HepG2 (cell line): ENCODE measurements at regions not wholly inside any gene's neighbourhood (a gene's known extent, or its start where the extent isn't known, plus 50 kb on each side); places are given as distances from the start of the nearest gene placed in this dataset.

Experiments used
- ATAC-seq: fragments of 200-7000 bp; cut with Tn5 transposase; 3 replicates; pipeline ENCODE4 v1.9.1; 2020; ENCODE audit warnings: mild to moderate bottlenecking, moderate library complexity
- BruUV-seq: library from RNA; stranded (reverse); fragments of 400-500 nt; replicated peaks from 2 replicates; lab custom pipeline; 2021; lab: Mats Ljungman, UMichigan
- CTCF ChIA-PET: fragments of 300-600 bp; formaldehyde crosslinking; extraction: SDS; loops from one replicate; lab custom pipeline; 2021; ENCODE audit warnings: low total read pairs, inconsistent platforms, low intra/inter-chr PET ratio; lab: Yijun Ruan, JAX
- POLR2A ChIA-PET: fragments of 350-600 bp; sonication (Branson Sonifier 250); formaldehyde crosslinking; loops from one replicate; lab custom pipeline; 2020; ENCODE audit warnings: antibody characterized with exemption, inconsistent platforms; lab: Yijun Ruan, JAX
- DNase-seq: peaks from one replicate; pipeline ENCODE4 v3.0.0-alpha.2; 2015; ENCODE audit warnings: low spot score
- FAIRE-seq: peaks from 3 replicates; lab custom pipeline; 2011; peaks lifted over from hg19 to GRCh38; lab: Jason Lieb, UNC
- H2AFZ ChIP-seq: one replicate; pipeline ENCODE4 v1.6.1; 2011; ENCODE audit warnings: low read length, inconsistent platforms
- H3K27ac ChIP-seq: fragments of 300-600 bp; 3 replicates; pipeline ENCODE4 v1.8.0; 2011; ENCODE audit warnings: mixed run types, mild to moderate bottlenecking, mixed read lengths, low read length, inconsistent platforms; ENCODE audit not compliant: insufficient read depth; ENCODE audit errors: extremely low read length
- H3K27me3 ChIP-seq, 2 experiments: fragments of 200-600 bp in 1 of 2; 2 replicates in 1 of 2; 3 replicates in 1 of 2; pipeline versions ENCODE4 v1.6.0 to v1.8.0; 2011; ENCODE audit warnings: low read length in 2 of 2, mild to moderate bottlenecking in 2 of 2, moderate library complexity in 2 of 2, inconsistent platforms in 1 of 2; ENCODE audit not compliant: insufficient read depth in 2 of 2, control insufficient read depth in 1 of 2
- H3K36me3 ChIP-seq, 2 experiments: fragments of 200-600 bp in 1 of 2; replicated peaks in 1 of 2; 2 replicates in 1 of 2; 3 replicates in 1 of 2; pipeline versions ENCODE4 v1.5.1 to v1.8.0; 2011; ENCODE audit warnings: low read length in 2 of 2, inconsistent platforms in 1 of 2; ENCODE audit not compliant: insufficient read depth in 2 of 2, control insufficient read depth in 1 of 2
- H3K4me1 ChIP-seq: 2 replicates; pipeline ENCODE4 v1.5.1; 2012; ENCODE audit warnings: low read length, inconsistent platforms; ENCODE audit not compliant: insufficient read depth
- H3K4me2 ChIP-seq: 2 replicates; pipeline ENCODE4 v1.6.0; 2011; ENCODE audit warnings: low read depth, low read length, inconsistent platforms
- H3K4me3 ChIP-seq, 3 experiments: fragments of 200-600 bp in 1 of 3; sonication (generic), shearing (Covaris generic) in 1 of 3; replicated peaks in 1 of 3; 2 replicates each; pipeline ENCODE4 v1.5.1; 2011 to 2016; ENCODE audit warnings: low read length in 3 of 3, inconsistent platforms in 2 of 3, low read depth in 2 of 3, mild to moderate bottlenecking in 2 of 3, control low read depth in 1 of 3, mixed read lengths in 1 of 3; ENCODE audit not compliant: insufficient read depth in 1 of 3
- H3K79me2 ChIP-seq: one replicate; pipeline ENCODE4 v1.6.1; 2011; ENCODE audit warnings: low read length, inconsistent platforms; ENCODE audit not compliant: insufficient read depth
- H3K9ac ChIP-seq: 2 replicates; pipeline ENCODE4 v1.6.0; 2011; ENCODE audit warnings: mild to moderate bottlenecking, low read depth, low read length, inconsistent platforms; ENCODE audit not compliant: insufficient read depth
- H3K9me3 ChIP-seq: 2 replicates; pipeline ENCODE4 v1.5.1; 2012; ENCODE audit warnings: mild to moderate bottlenecking, low read length
- H4K20me1 ChIP-seq: 2 replicates; pipeline ENCODE4 v1.6.0; 2011; ENCODE audit warnings: inconsistent platforms, mild to moderate bottlenecking, low read length, moderate library complexity; ENCODE audit not compliant: insufficient read depth
- DNMT3B ChIP-seq: conservative IDR thresholded peaks from 2 replicates; pipeline ENCODE4 v1.6.1; 2016; ENCODE audit warnings: missing biosample characterization, control low read depth
- DPF2 ChIP-seq: sonication (generic); formaldehyde crosslinking; IDR thresholded peaks from 2 replicates; pipeline ENCODE4 v1.4.0; 2020; ENCODE audit warnings: mild to moderate bottlenecking, low read depth, missing genetic modification reagents, borderline replicate concordance
- HMGXB3 ChIP-seq: sonication (generic); formaldehyde crosslinking; IDR thresholded peaks from 2 replicates; pipeline ENCODE4 v1.4.0; 2020; ENCODE audit warnings: missing genetic modification reagents, borderline replicate concordance
- KLF13 ChIP-seq: sonication (generic); formaldehyde crosslinking; IDR thresholded peaks from 2 replicates; pipeline ENCODE4 v1.4.0; 2020; ENCODE audit warnings: mild to moderate bottlenecking, missing genetic modification reagents
- MBNL3 ChIP-seq: fragments of 250-450 bp; sonication (Bioruptor Pico); conservative IDR thresholded peaks from 2 replicates; pipeline ENCODE4 v1.8.0; 2022; ENCODE audit warnings: mild to moderate bottlenecking, inconsistent platforms
- MZF1 ChIP-seq: sonication (generic); formaldehyde crosslinking; IDR thresholded peaks from 2 replicates; pipeline ENCODE4 v1.8.1; 2023; ENCODE audit warnings: mild to moderate bottlenecking, missing genetic modification reagents, borderline replicate concordance
- ZC3H13 ChIP-seq: sonication (generic); formaldehyde crosslinking; IDR thresholded peaks from 2 replicates; pipeline ENCODE4 v1.8.1; 2023; ENCODE audit warnings: mild to moderate bottlenecking, missing genetic modification reagents, moderate library complexity
- ZGPAT ChIP-seq: IDR thresholded peaks from 2 replicates; pipeline ENCODE4 v1.6.1; 2016; ENCODE audit warnings: mild to moderate bottlenecking
- ZNF207 ChIP-seq: fragments of 450-650 bp; IDR thresholded peaks from 2 replicates; pipeline ENCODE4 v1.6.1; 2016; ENCODE audit warnings: antibody characterized with exemption, borderline replicate concordance
- ZNF44 ChIP-seq: sonication (generic); formaldehyde crosslinking; IDR thresholded peaks from 2 replicates; pipeline ENCODE4 v1.5.1; 2020; ENCODE audit warnings: mild to moderate bottlenecking, missing genetic modification reagents
- ZNF543 ChIP-seq: sonication (generic); formaldehyde crosslinking; IDR thresholded peaks from 2 replicates; pipeline ENCODE4 v1.4.0; 2020; ENCODE audit warnings: mild to moderate bottlenecking, missing genetic modification reagents
- ZNF549 ChIP-seq: sonication (generic); formaldehyde crosslinking; IDR thresholded peaks from 2 replicates; pipeline ENCODE4 v1.5.0; 2020; ENCODE audit warnings: missing genetic modification reagents
- ZNF577 ChIP-seq: sonication (generic); formaldehyde crosslinking; IDR thresholded peaks from 2 replicates; pipeline ENCODE4 v1.4.0; 2020; ENCODE audit warnings: mild to moderate bottlenecking, low read depth, missing genetic modification reagents, borderline replicate concordance
- ZNF780A ChIP-seq: sonication (generic); formaldehyde crosslinking; IDR thresholded peaks from 2 replicates; pipeline ENCODE4 v1.8.0; 2022; ENCODE audit warnings: mild to moderate bottlenecking, missing genetic modification reagents, moderate library complexity
- ZNF792 ChIP-seq: IDR thresholded peaks from 2 replicates; pipeline ENCODE4 v1.6.1; 2016
- ZNF841 ChIP-seq: sonication (generic); formaldehyde crosslinking; IDR thresholded peaks from 2 replicates; pipeline ENCODE4 v1.8.1; 2023; ENCODE audit warnings: missing genetic modification reagents, borderline replicate concordance
- WGBS: methylation state at CpG from one replicate; pipeline ENCODE4 v1.1.6; 2017; ENCODE audit warnings: low lambda C conversion rate; 5-methylcytosine and 5-hydroxymethylcytosine counted together
- in situ Hi-C: cut with HindIII; loops from 2 replicates; pipeline ENCODE4 v1.10.0; 2017; ENCODE audit warnings: low pct_unique_long_range_greater_than_20kb; ENCODE audit not compliant: extremely low pct_ligation_motif_present
- intact Hi-C: fragments of 100-400 bp; cut with micrococcal nuclease; formaldehyde crosslinking; loops from one replicate; pipeline ENCODE4 v1.10.0; 2022; ENCODE audit not compliant: unreplicated experiment
- TF ChIP-seq, protein P1 (sequence below): sonication (generic); formaldehyde crosslinking; IDR thresholded peaks from 2 replicates; pipeline ENCODE4 v1.5.0; 2020; ENCODE audit warnings: mild to moderate bottlenecking, missing genetic modification reagents
- TF ChIP-seq, protein P2 (sequence below): sonication (generic); formaldehyde crosslinking; IDR thresholded peaks from 2 replicates; pipeline ENCODE4 v1.8.1; 2023; ENCODE audit warnings: mild to moderate bottlenecking, missing genetic modification reagents

GRCh38 chr11:119522609-119523008 is 99.6 kb upstream of the THY1 start:
- Histone ChIP-seq H3K27me3 (peaks cover 3 to 46% of the 10 kb centered on the region in 2 experiments), H3K9me3 (no peaks in the 10 kb centered on the region), H3K4me1 (no peaks in the 10 kb centered on the region), H3K4me3 (no peak overlapping the region), H3K9ac (no peak overlapping the region), H2AFZ (no peak overlapping the region), H4K20me1 (no peaks in the 10 kb centered on the region), H3K36me3 (no peaks in the 10 kb centered on the region), H3K27ac (no peak overlapping the region), H3K79me2 (no peaks in the 10 kb centered on the region), H3K4me2 (no peak overlapping the region)
- ATAC-seq (no peak), FAIRE-seq (no peak), DNase-seq (no peak)
- intact Hi-C loops = no loop called here
- ChIA-PET CTCF (no interaction called here), POLR2A (no interaction called here)
- in situ Hi-C loops = no loop called here
- no peak for TF ChIP-seq ZNF207
- TF ChIP-seq ZNF543 (CRISPR knock-in tag) = no peak
- no peak for TF ChIP-seq MZF1 (CRISPR knock-in tag)
- no peak for TF ChIP-seq ZNF549 (CRISPR knock-in tag)
- TF ChIP-seq, protein P1, sequence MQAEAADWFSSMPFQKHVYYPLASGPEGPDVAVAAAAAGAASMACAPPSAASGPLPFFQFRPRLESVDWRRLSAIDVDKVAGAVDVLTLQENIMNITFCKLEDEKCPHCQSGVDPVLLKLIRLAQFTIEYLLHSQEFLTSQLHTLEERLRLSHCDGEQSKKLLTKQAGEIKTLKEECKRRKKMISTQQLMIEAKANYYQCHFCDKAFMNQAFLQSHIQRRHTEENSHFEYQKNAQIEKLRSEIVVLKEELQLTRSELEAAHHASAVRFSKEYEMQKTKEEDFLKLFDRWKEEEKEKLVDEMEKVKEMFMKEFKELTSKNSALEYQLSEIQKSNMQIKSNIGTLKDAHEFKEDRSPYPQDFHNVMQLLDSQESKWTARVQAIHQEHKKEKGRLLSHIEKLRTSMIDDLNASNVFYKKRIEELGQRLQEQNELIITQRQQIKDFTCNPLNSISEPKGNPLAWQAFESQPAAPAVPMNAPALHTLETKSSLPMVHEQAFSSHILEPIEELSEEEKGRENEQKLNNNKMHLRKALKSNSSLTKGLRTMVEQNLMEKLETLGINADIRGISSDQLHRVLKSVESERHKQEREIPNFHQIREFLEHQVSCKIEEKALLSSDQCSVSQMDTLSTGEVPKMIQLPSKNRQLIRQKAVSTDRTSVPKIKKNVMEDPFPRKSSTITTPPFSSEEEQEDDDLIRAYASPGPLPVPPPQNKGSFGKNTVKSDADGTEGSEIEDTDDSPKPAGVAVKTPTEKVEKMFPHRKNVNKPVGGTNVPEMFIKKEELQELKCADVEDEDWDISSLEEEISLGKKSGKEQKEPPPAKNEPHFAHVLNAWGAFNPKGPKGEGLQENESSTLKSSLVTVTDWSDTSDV (CRISPR knock-in tag) = no peak
- no peak for TF ChIP-seq HMGXB3 (CRISPR knock-in tag)
- TF ChIP-seq, protein P2, sequence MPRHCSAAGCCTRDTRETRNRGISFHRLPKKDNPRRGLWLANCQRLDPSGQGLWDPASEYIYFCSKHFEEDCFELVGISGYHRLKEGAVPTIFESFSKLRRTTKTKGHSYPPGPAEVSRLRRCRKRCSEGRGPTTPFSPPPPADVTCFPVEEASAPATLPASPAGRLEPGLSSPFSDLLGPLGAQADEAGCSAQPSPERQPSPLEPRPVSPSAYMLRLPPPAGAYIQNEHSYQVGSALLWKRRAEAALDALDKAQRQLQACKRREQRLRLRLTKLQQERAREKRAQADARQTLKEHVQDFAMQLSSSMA (CRISPR knock-in tag) = no peak
- TF ChIP-seq DNMT3B (CRISPR knock-in tag) = no peak
- TF ChIP-seq ZNF577 (CRISPR knock-in tag) = no peak
- TF ChIP-seq ZNF44 = no peak
- no peak for TF ChIP-seq MBNL3 (CRISPR knock-in tag)
- no peak for TF ChIP-seq ZNF841 (CRISPR knock-in tag)
- no peak for TF ChIP-seq ZC3H13
- no peak for TF ChIP-seq DPF2 (CRISPR knock-in tag)
- TF ChIP-seq ZGPAT = no peak
- no peak for TF ChIP-seq ZNF780A
- TF ChIP-seq ZNF792 (CRISPR knock-in tag) = no peak
- no peak for TF ChIP-seq KLF13 (CRISPR knock-in tag)
- no TSS peak for BruUV-seq
- WGBS = 0% methylated on average over 3 of the region's 4 CpGs
